GM18508 (cell line): ENCODE measurements at regions not wholly inside any gene's neighbourhood (a gene's known extent, or its start where the extent isn't known, plus 50 kb on each side); places are given as distances from the start of the nearest gene placed in this dataset.

ENCODE experiments used
- ATAC-seq: cut with Tn5 transposase; IDR thresholded peaks from one replicate; pipeline ENCODE4 v1.9.1; 2021; ENCODE audit warnings: moderate number of reproducible peaks; ENCODE audit not compliant: insufficient read depth, unreplicated experiment

DNA sequence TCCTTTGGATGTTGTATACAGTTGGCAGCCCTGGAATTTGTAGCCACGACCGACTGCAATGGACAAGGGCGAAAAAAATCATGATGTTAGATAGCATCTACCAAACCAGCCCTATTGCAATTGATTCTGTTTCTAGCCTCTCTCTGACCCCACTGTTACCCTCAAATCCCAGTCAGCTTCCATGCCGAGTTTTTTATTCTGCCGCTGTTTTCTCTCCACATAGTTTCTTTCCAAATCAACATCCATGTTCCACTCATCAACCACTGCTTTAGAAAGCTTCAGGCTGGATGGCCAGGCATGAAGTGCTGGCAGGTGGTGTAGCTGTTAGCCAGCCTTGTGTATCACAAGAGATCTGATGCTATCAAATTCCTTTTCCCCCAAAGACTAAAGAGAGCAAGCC is 272.8 kb downstream of the FIGN start:
- no peak for ATAC-seq

DNA sequence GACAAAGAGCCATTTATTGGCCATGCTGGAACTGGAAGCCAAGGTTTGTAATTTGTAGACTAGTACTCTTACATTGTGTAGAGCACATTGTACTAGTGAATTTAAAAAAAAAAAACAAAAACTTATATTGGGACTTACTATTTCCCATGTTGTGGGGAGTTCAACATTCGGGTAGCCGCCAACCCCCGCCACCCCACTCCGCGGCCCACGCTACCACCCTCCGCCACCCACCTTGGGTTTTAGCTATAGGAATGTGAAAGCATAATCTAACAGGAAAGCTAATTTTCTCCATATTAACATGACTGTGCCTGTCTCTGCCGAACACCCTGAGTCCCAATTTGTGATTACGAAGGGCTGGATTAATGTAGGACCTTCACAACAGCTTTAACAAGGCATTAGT is 275.8 kb downstream of the FIGN start:
- ATAC-seq: no peak

DNA sequence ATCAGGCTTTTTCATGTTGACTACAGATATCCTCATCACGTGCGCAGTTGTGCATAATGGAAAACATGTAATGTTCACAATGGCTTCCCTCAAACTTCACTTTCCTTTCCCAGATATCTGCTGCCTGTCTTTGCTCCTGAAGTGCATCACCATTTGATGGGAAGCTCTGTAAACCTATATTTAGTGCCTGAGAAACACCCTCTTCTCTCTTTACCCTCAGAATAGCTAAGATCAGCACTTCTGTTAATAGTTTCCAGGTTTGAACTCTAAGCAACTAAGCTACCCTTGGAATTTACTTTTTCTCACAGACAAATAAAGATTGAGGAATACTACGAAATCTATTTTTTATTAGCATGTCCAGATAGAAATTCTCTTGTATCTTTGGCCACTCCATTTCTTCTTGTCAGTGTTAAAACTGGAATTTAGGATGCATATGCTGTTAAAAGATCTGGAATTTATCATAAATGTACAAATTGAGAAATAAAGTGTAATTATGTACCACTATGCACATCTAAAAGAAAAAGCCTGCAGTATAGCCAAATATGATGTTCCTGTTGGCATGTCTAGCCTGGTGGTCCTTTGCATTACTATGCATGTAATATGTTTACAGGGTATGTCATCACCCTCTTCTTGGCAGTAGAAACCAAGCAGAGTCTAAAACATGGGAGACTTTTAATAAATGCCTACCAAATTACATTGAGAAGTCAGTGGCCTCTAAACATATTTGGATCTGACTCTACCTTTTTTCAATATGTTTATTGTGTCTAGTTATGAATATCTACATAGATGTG is 278.7 kb downstream of the FIGN start:
- no peak for ATAC-seq

DNA sequence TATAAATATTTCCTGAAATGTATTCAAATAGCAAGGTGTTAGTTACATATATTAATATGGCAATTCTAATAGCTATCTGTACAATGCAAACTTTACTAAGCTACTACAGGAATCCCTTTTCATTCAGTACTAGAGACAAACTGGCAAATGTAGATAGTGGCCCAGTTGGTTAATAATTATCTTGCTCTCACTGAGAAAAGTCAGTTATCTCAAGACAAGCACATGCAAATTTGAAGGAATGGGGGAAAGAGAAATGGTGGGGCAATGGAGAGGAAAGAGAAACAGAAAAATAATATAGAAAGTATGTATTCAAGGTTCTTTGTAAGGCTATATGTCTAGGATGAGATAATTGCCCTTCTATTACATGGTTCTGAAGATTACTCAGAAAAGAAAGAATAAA is 280.0 kb downstream of the FIGN start:
- peak; percentile 97 for ATAC-seq

DNA sequence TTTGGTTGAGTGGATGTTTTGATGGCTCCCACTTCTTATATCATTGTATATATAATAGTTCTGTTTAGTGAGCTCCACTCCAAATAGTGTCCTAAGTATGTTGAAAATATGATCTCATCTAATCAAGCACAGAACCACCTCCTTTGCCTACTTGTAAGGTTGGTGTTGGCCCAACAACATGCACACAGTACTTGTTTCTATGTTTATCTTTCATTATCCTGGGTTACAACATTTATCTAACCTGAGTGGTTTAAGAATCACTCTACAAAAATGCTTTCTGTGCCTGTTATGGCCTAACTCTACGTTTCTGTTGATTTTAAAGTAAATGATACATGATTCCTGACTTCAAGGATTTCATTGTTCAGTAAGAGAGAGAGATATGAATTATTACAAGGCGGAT is 281.9 kb downstream of the FIGN start:
- no peak for ATAC-seq

DNA sequence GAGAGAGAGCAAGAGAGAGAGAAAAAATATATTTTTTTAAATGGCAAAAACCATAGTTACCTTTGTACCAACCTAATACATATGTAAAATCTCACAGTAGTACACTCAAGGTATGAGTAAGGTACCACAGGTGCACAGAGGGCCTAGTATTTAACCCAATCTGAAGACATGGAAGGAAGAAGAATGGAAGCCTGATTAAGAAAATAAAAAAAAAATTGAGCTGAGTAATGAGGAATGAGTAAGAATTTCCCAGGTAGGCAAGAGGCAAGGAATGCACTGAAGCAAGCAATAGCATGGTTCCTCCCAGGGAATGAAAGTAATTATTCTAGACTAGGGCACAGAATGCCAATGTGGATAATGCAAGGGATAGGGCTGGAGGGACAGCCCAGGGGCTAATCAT is 294.2 kb downstream of the FIGN start:
- no peak for ATAC-seq

DNA sequence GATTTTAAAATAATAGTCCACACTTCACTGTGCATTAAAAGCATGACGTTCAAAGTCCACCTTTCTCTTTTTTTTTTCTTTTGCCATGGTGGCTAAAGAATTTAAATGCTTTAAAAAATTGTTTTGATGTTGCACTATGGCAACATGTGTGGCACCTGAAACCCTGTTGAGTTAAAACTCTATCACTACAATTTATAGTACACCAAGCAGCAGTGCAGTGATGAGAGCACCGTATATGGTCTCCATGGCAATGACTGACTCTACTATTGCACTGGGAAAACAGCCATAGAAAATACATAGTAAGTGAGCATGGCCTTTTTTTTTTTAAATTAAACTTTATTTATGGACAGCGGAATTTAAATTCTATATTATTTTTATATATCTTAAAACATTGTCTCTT is 298.8 kb downstream of the FIGN start:
- no peak for ATAC-seq

DNA sequence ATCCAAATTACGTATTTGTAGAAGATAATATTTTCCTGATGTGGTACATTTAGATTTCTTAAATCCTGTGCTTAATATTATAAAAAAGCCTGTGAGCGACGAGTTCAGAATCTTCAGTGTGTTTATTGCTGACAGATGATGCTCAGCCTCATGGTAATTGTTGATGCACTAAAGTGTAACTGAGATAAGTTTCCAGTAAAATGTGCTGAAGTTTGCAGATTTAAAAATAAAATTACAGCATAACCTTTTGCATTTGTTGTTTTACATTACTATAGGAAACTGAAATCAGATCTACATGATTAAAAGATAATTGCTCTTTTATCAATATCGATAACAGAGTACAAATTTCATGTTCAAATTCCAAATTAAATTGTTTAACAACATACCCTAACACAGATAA is 307.6 kb downstream of the FIGN start:
- ATAC-seq: no peak

DNA sequence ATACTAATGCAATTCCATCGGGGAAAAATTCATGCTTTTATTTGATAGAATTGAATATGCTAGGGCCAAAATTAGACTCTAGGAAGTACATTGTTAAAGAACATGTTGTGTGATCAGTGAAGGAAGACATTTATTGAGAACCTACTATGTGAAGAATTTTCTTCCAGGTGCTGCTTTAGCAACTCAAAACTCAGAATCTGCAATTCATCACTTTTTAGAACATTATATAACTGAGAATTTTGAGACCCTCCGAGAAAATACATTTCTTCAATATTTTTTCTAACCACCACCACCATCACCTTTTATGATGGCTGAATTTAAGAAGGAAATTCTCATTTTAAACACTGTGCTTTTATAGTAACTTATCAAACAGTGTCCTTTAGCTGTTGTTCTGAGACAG is 315.2 kb downstream of the FIGN start:
- ATAC-seq: no peak

DNA sequence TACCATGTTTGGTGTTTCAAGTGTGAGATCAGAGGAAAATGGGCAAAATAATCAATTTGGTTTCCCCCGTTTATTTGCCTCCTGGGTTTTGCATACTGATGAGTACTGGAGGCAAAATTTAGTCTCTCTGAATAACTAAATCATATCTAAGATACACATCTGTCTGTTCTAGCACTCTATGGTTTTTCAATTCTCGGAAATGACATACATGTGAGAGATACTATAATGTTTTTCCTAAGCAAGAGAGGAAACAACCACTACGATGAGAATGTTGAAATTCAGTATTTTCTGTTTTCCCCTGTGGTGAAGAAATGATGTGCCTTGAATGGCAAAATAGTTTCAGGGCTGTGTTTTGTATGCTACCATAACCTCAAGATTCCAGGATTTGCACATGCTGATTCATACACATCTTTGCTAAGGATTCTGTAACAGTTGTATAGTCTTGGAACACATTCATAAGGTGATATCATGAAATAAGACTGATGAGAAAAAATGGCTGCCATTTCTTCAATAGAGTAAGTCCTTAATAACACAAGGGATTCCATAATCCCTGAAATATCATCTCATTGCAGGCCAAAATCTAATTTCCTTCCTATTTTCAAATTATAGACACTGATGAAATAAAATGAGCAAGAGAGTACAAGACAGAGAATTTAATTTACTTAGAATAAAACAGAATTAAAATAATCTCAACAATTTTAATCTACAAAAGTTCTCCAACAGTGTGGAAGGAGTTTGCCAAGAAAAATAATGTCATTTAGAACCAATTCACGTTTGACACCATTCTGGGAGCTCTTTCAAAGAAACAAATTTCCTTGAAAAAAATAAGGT is 316.6 kb downstream of the FIGN start:
- no peak for ATAC-seq

DNA sequence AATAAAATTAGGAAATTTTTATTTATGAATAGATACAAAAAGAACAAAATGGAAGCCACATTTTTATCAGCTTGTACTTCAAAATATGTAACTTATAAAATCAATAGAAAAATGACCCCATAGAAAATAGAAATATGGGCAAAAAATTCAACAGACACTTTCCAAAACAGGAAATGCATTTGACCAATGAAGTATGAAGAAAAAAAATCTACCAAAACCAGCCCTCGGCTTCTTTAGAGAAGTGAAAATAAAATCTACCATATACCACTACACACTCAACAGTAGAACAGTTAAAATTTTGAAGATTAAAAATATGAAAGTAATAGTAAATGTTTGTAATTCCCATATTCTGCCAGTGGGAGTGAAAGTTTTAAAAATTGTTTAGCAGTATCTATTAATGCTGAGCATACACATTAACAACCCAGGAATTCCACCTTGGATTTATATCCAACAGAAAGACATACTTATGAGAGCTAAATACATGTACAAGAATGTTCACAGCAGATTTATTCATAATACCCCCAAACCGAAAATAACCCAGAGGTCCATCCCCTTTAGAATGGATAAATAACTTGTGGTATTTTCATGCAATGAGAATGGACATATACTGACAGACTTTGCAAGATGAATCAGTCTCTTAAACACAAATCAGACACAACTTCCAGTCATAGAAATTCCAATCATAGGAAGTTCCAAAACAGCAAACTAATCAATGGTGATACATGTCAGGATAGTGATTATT is 318.0 kb downstream of the FIGN start:
- ATAC-seq: peak; percentile 89

DNA sequence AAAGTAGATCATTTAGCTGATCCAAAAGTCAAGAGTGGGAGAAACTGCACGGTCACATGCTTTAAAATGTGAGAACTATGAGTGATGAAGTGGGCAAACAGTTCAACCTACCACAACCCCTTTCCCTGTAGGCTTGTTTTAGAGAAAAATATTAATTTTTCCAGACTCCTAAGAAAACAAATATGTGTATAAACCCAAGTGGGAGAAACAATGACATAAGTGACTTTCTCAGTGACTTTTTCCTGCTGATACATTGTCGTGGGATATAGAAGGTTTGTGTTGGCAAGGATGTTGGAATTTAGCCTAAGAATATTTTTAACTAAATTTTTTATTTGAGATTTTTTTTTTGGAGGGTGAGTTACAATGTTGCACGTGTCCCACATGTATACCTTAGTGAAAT is 321.7 kb downstream of the FIGN start:
- ATAC-seq: no peak

DNA sequence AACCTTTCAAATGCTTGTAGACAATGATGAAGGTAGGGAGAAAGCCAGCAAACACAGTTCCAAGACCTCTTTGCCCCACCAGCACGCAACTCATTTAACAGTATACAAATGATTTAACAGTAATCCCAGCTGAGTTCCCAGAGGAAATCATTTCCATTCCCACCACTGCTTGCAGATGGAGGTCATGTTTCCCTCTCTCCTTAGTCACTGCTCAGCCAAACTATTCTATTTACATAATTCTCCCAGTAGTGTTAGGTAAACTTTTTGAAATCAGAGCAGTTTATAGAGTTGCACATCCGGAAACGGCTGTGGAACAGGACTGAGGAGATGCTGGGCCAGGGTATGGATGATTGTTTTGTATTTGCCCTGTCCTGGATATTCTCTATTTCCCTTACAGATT is 328.5 kb downstream of the FIGN start:
- ATAC-seq: no peak

DNA sequence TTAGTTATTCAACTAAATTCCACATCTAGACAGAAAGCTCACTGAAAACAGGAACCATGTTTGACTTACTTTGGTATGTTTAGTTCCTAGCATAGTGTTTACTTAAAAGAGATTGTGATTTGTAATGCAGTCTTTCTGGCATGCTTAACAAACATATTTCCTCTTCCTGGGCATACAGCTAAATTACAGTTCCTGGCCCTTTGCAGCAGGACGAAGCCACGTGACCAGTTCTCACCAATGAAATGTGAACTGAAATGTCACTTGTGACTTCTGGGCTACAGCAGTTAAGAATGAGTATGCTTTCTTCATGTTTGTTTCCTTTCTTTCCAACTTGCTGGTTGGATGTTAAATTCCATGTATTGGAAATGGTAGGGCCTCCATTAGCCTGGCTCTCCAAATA is 330.5 kb downstream of the FIGN start:
- no peak for ATAC-seq

DNA sequence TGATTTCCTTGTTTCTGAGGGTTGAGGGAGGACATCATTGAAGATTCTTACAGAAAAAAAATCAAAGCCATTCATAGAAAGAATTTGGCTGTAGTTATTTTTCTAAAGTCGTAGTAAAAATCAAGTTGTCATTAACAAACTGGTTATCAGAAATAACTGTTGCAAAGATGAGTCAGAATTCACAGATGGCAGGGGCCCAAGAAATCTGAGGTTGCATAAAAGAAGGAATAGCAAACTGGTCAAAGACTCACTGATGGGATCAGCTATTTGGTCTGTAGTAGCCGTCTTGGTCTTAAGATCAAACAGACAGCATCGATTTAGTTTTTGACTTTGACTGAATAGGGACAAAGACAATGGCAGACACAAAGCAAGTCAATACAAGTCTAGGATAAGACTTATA is 334.3 kb downstream of the FIGN start:
- ATAC-seq: no peak

DNA sequence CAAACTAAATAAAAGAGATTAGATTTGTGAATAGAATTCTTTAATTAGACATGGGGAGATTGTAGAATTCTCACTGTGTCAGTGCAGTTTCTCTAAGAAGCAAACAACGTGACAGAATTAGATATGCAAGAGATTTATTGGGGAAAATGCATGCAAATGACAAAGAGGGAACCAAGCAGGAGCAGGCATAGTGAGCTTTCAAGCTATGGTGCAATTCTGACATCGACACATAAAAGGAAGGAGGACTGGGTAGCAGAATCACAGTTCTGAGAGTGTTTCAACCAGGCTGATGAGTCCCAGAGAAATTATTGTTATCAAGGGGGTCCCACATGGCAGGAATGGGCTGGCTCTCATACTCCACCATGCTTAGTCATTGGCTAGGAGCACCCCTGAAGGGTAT is 338.4 kb downstream of the FIGN start:
- ATAC-seq: no peak

DNA sequence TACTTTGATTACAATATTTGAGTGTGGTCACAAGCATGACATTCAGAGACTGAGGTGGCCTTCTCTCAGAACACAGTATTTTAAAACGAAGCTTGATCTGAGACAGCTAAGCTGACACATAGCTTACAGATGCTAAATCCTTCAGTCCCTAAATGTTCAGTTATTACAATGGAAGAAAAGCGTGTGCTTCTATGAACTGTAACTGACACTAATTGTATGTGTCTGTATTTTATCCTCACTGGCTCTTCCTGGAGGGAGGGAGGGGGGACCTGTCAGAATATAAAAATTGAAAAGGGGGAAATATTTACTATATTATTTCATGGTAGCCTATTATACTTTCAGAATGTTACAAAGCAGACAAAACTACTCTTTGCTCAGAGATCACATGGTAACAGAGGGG is 340.2 kb downstream of the FIGN start:
- no peak for ATAC-seq

DNA sequence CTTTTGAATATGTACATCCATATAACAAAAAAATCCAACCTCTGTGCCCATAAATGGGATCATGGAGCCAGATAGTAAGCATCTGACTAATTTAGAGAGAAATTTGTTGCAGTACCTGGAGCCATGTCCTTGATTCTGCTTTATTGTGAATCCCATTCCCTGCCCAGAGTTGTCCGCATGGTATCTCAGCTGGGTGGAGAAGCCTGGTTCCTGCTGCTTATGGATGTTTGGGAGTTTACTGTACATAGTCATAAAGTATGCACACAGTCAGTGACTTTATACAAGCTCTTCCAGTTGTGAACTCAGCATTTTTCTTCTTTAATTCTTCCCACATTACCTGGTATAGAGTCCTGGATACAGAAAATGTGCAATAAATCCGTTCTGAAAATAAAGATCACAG is 346.0 kb downstream of the FIGN start:
- no peak for ATAC-seq

DNA sequence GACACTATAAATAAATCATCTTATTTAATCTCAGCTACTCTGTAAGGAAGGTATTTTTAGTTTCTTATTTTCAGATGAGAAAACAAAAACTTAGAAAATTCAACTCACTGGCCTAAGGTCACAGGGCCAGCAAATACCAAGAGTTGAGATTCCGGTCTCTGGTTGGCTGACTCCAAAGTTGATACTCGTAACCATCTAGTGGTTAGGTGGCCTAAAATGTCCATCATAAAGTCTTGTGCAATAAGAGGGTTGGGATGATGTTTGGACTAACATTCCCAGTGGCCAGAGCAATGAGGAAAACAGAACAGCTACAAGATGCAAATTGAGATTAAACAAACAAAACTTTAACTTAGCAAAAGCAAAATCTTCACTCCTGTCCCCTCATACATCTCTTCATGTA is 360.3 kb downstream of the FIGN start:
- ATAC-seq: no peak

DNA sequence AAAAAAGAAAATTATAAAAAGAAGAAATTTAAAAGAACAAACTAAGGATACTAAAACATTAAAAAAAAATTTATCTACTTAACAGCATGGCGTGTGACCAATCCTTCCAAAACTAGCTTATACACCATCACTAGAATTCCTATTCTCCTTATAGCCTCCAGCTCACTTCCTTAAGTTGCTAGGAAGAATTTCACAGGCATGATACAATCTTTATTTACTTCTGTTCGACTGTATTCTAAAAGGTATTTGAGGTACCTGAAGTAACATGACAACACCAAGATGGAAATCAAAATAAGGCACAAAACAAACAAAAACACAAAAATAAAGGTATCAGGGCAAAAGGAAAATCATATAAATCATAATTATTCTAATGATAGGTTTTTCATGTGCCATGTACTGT is 360.7 kb downstream of the FIGN start:
- ATAC-seq: no peak

DNA sequence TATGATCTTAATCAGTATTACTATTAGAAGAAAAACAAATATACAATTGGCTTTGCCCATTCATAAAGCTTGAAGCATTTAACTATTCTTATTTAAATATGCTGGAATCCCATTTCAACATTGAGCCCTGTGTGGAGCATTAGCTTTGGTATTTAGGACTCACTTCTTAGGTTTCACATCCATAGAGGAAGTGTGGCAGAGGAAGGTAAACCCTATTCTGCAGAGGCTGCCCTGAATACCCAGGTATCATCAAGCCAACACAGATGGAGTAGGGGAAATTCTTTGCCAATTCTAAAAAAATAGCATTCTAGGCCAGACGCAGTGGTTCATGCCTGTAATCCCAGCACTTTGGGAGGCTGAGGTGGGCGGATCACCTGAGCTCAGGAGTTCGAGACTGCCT is 361.5 kb downstream of the FIGN start:
- ATAC-seq: no peak
